Nucleus accumbens (tissue), 56 donors: ENCODE measurements at regions not wholly inside any gene's neighbourhood (a gene's known extent, or its start where the extent isn't known, plus 50 kb on each side); places are given as distances from the start of the nearest gene placed in this dataset.

Experiments used
- DNase-seq, 56 donors: peaks; one replicate each; lab custom pipeline; 2025; lab: John Stamatoyannopoulos, UW

GRCh38 chr21:32135401-32136363 is 143.2 kb downstream of the MIS18A start:
- DNase-seq: peak in 5 of 56 donors; percentile 0 to 33 (median 23)

- DNase-seq: no peak
Observed at GRCh38 chr21:32134441-32135130, 144.3 kb downstream of the MIS18A start.

- DNase-seq: no peak
Observed at GRCh38 chr21:32132881-32133280, 146.0 kb downstream of the MIS18A start.

- DNase-seq: no peak
Observed at GRCh38 chr21:32132409-32132808, 146.4 kb downstream of the MIS18A start.

GRCh38 chr21:32131960-32132359 is 146.9 kb downstream of the MIS18A start:
- no peak for DNase-seq

GRCh38 chr21:32131164-32131563 is 147.7 kb downstream of the MIS18A start:
- DNase-seq: no peak

GRCh38 chr21:32130031-32130891 is 148.6 kb downstream of the MIS18A start:
- no peak for DNase-seq

GRCh38 chr21:32127081-32127480 is 151.8 kb downstream of the MIS18A start:
- no peak for DNase-seq

GRCh38 chr21:32122082-32122481 is 156.8 kb downstream of the MIS18A start:
- no peak for DNase-seq

GRCh38 chr21:32120230-32120629 is 158.6 kb downstream of the MIS18A start:
- DNase-seq: no peak

- no peak for DNase-seq
Observed at GRCh38 chr21:32119811-32120210, 159.0 kb downstream of the MIS18A start.

GRCh38 chr21:32119389-32119788 is 159.5 kb downstream of the MIS18A start:
- no peak for DNase-seq

- no peak for DNase-seq
Observed at GRCh38 chr21:32114419-32115035, 164.3 kb downstream of the MIS18A start.

- DNase-seq: no peak
Observed at GRCh38 chr21:32113486-32113885, 165.4 kb downstream of the MIS18A start.

GRCh38 chr21:32112195-32112594 is 166.7 kb downstream of the MIS18A start:
- no peak for DNase-seq

GRCh38 chr21:32108566-32108965 is 170.3 kb downstream of the MIS18A start:
- no peak for DNase-seq

GRCh38 chr21:32103361-32103760 is 175.5 kb downstream of the MIS18A start:
- DNase-seq: no peak

GRCh38 chr21:32102426-32102825 is 176.4 kb downstream of the MIS18A start:
- DNase-seq: no peak

- no peak for DNase-seq
Observed at GRCh38 chr21:32101277-32101676, 177.6 kb downstream of the MIS18A start.

GRCh38 chr21:32100423-32100822 is 178.4 kb downstream of the MIS18A start:
- DNase-seq: no peak
